A673 (cell line): ENCODE measurements at regions not wholly inside any gene's neighbourhood (a gene's known extent, or its start where the extent isn't known, plus 50 kb on each side); places are given as distances from the start of the nearest gene placed in this dataset.

ENCODE experiments used
- CTCF ChIP-seq: fragments of 300-800, 200-600 bp; sonication (generic); conservative IDR thresholded peaks from 2 replicates; pipeline ENCODE4 v1.5.1; 2017; ENCODE audit warnings: low read depth, mild to moderate bottlenecking, antibody characterized with exemption, low read length, moderate library complexity, mixed read lengths
- EZH2 ChIP-seq: fragments of 200-600 bp; sonication (generic); IDR thresholded peaks from 2 replicates; pipeline ENCODE4 v1.6.1; 2017; ENCODE audit warnings: borderline replicate concordance, low read depth, mild to moderate bottlenecking, mixed read lengths, antibody characterized with exemption, low read length; ENCODE audit not compliant: poor library complexity, severe bottlenecking

- no peak for TF ChIP-seq CTCF
- no peak for TF ChIP-seq EZH2
Observed at GRCh38 chr18:76133873-76134272, 361.2 kb downstream of the ZNF516 start.
